GM19351 (cell line): ENCODE measurements at regions not wholly inside any gene's neighbourhood (a gene's known extent, or its start where the extent isn't known, plus 50 kb on each side); places are given as distances from the start of the nearest gene placed in this dataset.

Source experiments
- ATAC-seq: cut with Tn5 transposase; IDR thresholded peaks from one replicate; pipeline ENCODE4 v1.9.1; 2021; ENCODE audit warnings: mild to moderate bottlenecking, moderate library complexity; ENCODE audit not compliant: unreplicated experiment

- ATAC-seq, result no peak
Observed at GRCh38 chr1:112788054-112788453, 72.9 kb upstream of the PPM1J start.

GRCh38 chr1:112783059-112783458 is 67.9 kb upstream of the PPM1J start:
- ATAC-seq, result no peak

- ATAC-seq, result no peak
Observed at GRCh38 chr1:112779665-112780526, 64.8 kb upstream of the PPM1J start.

GRCh38 chr1:112778137-112778536 is 63.0 kb upstream of the PPM1J start:
- no peak for ATAC-seq

GRCh38 chr1:112776688-112777087 is 61.6 kb upstream of the PPM1J start:
- no peak for ATAC-seq

- ATAC-seq, result no peak
Observed at GRCh38 chr1:112772781-112773180, 57.6 kb upstream of the PPM1J start.

GRCh38 chr1:112770724-112771123 is 55.6 kb upstream of the PPM1J start:
- no peak for ATAC-seq

GRCh38 chr1:112769611-112770010 is 54.5 kb upstream of the PPM1J start:
- no peak for ATAC-seq

GRCh38 chr1:112767646-112768045 is 52.5 kb upstream of the PPM1J start:
- ATAC-seq, result no peak
